GM19463 (cell line): ENCODE measurements at regions not wholly inside any gene's neighbourhood (a gene's known extent, or its start where the extent isn't known, plus 50 kb on each side); places are given as distances from the start of the nearest gene placed in this dataset.
"Not testable (repeated sequence)": the region's sequence is repeated elsewhere in the genome, so short reads cannot be mapped to it uniquely, and the experiment has no call there.

Source experiments
- ATAC-seq: cut with Tn5 transposase; IDR thresholded peaks from one replicate; pipeline ENCODE4 v1.9.1; 2021; ENCODE audit warnings: mild to moderate bottlenecking, moderate library complexity; ENCODE audit not compliant: unreplicated experiment

DNA sequence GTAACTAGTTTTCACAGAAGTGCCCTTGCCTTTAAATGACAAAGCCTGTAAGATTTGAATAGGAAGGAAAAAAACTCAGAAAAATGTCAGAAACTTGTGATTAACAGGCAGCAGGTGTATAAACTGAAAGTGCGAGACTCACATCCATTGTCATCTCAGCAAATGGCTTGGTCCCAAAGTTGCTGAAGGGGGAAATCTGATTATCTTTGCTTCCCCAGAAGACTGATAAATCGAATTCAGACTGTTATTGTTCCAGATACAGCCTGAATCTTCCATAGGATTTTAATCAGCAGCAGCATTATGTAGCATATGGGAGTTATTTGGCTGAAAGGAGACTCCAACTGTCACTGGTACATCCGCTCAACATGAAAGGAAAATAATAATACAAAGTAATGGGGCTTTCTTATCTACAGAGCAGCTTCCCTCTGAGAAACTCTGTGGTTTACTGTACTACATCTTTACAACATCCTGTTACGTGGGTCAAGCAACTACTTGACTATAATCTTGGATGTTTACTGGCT, 550.4 kb upstream of the CCDC54 start:
- no peak for ATAC-seq

DNA sequence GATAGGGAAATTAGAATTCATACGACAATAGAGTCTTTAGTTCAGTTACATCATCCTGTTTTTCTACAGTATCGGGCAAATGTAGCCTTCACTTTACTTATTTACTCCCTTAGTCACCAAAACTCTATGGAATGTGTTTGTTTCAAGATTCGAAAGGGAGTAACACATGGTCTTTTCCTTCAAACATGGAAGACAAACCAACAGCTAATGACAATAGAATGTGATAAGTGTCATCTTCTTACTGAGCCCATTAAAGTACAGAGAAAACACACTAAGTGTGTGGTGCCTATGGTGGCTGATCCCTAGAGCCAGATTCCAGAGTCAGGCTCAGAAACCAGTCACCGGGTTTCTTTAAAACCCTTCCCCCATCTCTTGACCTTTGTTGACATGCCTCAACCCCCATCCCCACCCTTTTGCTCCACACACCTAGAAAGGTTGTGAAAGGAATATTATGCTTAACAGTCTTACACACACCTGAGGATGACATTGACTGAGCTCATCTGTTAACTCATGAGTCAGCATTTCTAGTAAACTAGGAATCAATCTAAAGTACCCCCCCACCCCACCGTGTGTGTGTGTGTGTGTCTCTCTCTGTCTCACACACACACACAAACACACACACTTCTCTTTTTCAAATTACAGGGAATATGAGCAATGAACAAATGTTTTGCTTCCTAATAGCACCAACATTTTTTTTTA, 549.6 kb upstream of the CCDC54 start:
- ATAC-seq, result no peak

DNA sequence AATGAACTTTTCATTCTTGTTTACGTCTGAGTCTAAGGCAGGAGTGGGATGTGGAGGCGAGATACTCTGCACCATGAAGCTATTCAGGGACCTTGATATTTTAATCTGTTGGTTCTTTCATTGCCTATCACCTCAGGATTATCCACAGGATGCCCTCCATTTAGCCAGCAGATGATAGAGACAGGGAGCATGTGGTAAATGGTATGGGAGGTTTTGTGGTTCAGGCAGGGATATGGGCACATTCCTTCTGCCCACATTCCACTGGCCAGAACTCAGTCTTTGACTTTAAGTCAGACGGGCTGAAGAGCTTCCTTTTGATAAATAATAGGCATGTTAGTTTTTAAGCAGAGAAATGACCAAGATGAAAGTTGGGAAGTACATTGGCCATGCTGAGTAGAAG, 548.0 kb upstream of the CCDC54 start:
- no peak for ATAC-seq

DNA sequence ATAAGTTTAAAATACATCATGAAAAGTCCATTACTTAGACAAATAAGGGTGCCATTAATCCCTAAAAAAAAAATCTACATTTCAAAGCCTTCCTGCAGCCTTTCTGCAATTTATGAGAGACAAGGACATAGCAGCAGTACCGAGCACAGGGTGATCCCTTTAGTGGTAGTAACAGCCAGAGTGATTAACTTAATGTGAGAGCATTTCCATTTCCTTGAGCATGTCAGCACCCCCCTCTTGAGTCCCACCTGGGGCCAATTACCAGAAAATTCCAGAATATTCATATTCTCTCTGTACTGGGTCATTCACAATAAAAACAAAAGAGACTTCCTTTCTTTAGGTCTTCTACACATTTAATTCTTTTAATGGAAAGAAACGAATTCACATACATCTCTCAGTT, 546.9 kb upstream of the CCDC54 start:
- no peak for ATAC-seq

DNA sequence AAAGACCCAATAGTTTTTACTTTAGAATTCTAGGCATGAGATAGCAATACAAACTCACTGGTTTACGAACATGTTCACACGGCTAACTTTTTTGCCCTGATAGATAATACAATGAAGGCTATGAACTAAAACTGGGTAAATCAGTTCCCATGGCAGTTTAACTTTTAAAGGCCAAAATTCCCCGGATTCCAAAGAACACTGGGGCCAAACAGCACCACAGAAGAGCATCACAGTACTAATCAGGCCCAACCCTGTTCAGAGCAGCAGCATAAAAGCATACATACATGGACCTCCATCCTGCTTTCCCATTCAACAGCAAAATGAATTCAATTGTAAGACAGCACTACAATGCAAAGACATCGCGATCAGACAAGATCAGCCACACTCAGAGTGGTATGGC, 540.3 kb upstream of the CCDC54 start:
- no peak for ATAC-seq

DNA sequence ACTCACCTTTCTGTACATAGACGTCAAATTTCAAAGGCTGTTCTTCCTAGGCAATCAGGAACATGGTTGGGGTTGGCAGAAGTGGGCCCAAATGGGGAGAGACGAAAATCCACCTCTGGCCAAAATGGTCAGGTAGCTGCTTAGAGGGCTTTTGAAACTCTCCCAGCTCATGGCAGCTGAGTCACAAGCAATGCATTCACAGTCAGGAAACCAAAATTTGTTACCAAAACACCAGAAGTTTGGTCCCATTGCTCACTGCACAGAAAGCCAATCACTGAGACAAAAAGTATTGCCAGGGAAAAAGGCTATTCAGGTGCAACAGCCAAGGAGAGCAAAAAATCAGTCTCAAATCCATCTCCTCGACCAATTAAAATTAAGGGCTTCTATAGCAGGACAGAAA, 539.6 kb upstream of the CCDC54 start:
- ATAC-seq, result no peak

DNA sequence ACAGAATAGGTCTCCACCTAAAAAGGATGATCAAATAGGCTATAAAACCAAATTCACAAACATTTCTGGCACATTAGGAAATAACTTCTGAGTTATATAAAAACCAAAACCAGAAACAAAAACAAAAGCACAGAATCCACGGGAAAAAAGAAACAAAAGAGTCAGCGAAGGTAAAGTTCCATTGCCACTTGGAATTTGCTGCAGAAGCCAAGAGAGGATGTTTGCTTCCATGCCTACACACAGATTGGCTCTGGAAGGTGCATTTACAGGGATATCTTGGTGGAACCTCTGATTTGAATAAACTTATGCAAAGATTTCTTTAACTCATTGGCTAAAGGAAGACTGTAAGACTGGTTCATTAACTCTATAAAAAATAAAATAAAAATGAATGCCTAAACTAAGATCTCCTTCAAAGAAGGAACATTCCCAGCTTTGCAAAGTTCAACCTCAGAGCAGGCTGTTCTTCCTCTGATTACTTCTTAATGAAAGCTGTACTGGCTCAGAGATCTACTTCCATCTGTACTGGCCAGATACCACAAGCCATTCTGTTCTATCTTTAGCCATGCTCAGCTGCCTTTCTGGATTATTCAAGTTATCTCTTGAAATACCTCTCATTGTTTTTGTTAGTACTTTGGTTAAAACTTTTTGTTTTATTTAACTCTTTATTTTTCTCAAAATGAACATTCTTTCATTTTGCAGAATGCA, 537.5 kb upstream of the CCDC54 start:
- ATAC-seq, result no peak

DNA sequence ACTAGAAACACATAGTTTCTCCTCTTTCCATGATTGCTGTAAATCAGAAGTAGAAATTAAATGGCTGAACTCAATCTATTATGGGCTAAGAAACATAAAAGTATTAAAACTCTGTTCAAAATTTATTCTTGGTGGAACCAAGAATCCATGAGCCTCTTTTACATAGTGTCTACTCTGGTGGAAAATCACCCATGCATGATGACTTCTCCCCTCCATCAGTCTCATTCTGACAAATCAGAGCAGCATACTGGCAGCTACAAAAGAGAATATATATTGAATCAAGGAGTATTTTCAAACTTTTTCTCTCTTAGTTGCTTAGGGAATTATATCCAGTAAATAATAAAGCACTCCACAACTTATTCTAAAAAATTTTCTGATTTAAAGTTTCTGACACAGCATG, 536.9 kb upstream of the CCDC54 start:
- no peak for ATAC-seq

DNA sequence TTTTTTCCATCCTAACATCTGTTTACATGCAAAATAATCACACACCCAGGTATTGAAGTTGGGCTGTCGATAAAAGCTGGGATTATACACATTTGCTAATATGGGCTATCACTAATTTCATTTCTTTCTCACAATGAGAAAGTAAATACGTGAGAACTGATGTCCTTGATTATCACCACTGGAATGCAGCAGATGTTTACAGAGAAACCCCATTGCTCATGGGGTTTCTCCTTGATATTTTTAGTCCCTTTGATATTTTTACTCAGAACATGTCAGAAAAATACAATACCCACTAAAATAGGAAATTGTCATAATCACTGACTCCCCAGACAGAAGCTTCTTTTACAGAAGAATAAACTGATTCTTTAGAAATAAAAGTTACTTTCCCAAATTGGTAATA, 535.1 kb upstream of the CCDC54 start:
- ATAC-seq, result no peak

DNA sequence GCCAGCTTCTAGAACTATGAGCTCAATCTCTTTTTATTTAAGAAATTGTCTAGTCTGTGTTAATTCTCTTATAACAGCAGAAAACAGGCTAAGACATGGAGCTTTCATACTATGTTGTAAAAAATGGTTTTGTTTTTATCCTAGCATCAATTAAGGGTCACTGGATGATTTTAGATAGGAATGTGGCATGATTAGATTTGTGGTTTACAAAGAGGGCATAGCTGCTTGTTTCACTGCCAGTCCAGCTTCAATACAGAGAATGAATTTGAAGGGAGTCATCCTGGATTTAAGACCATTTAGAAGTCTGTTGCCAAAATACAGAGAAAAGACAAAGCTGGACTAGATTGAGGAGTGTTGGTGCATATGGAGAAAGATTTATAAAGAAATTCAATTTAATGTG, 532.6 kb upstream of the CCDC54 start:
- ATAC-seq, result no peak

DNA sequence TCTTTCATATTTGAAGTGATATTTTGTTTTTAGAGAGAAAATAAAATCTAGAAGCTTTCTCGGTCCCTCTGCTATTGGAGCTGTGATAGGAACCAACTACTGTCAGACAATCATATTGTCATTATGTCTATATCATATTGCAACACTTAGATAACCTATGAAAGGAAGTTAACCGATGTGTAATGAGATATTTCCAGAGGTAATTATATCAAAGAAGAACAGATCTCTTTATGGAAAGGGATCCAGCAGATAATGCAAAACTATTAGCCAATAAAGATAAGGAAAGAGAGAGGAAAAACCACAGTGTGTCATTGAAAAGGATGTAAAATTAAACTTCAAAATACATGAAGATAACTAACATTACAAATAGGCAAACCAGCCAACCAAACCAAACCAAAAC, 529.1 kb upstream of the CCDC54 start:
- ATAC-seq, result no peak

DNA sequence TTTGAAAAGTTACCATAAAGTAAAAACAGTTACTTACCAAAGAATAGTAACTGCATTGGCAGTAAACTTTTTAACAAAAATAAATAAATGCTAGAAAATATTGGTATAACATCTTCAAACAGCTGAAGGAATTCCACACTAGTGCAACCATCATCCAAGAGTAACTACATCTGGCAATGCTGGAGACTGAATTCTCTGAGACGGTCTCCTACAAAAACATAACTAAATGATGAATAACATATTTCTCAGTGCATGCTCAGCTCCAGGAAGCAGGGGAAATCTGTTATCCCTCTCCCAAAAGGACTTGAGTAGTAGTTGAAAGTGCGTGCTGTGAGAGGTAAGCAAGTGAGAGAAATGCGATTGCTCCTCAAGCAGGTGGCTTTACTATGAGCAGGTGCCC, 526.8 kb upstream of the CCDC54 start:
- no peak for ATAC-seq

DNA sequence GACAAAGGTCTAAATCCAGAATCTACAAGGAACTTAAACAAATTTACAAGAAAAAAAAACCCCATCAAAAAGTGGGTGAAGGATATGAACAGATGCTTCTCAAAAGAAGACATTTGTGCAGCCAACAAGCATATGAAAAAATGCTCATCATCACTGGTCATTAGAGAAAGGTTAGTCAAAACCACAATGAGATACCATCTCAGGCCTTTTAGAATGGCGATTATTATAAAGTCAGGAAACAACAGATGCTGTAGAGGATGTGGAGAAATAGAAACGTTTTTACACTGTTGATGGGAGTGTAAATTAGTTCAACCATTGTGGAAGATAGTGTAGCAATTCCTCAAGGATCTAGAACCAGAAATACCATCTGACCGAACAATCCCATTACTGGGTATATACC, 518.9 kb upstream of the CCDC54 start:
- not testable (repeated sequence) for ATAC-seq

DNA sequence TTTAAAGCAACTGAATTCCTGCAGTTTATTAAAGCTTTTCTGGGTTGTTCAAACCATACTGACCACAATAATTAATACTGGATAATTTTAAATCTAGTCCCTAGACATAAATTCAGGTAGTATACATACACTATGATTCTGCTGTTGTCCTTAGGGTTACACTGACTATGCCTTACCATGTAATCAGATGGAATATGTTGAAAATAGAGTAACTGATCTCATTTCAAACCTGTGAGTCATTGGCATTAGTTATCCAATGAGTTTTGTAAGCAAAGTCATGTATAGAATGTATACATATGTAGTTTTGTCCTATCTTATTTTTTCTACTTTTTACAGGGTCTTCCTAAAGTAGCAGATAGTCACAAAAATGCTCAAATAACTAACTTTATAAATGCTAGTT, 517.1 kb upstream of the CCDC54 start:
- no peak for ATAC-seq

DNA sequence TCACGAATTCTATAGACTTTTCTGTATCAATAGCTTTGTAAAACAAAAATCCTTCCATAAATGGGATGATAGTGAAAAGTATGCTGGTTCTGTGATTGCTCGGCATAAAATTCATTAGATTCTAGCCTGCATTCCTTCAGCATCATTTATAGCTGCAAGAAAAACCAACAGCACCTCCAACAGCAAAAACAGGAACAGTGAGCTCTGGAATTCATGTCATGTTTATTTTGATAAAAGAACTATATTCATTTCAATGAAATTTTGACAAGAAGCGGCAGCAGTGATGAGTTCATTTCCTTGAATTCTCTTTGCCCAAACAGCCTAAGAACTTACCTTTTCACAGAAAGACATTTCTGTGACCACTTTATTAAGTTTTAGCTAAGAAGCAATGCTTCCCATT, 515.2 kb upstream of the CCDC54 start:
- ATAC-seq, result no peak

DNA sequence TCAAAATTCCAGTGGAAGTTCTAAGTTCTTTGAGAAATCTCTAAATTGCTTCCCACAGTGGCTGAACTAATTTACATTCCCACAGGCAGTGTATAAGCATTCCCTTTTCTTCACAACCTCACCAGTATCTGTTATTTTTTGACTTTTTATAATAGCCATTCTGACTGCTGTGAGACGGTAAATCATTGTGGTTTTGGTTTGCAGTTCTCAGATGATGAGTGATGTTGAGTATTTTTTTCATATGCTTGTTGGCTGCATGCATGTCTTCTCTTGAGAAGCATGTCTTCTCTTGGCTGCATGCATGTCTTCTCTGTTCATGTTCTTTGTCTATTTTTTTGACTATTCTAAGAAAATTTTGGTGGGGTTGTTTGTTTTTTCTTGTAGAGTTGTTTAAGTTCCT, 499.6 kb upstream of the CCDC54 start:
- no peak for ATAC-seq

DNA sequence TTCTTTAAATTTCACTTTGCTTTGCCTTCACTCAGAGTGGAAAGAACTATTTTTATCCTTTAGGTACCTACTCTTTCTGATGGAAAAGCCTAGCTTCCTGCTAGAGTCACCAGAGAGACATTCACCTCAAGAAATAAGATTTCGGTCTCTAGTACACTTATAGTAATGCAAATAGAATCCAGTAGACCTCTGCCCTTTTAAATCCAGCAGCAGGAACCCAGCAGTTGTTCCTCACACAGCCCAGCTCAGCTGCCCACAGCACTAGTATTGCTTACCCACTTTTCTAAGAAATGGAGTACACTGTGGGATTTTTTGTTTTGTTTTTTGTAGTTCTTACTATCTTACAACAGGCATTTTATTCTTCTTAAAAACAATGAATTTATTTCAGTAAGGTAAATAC, 497.0 kb upstream of the CCDC54 start:
- no peak for ATAC-seq

DNA sequence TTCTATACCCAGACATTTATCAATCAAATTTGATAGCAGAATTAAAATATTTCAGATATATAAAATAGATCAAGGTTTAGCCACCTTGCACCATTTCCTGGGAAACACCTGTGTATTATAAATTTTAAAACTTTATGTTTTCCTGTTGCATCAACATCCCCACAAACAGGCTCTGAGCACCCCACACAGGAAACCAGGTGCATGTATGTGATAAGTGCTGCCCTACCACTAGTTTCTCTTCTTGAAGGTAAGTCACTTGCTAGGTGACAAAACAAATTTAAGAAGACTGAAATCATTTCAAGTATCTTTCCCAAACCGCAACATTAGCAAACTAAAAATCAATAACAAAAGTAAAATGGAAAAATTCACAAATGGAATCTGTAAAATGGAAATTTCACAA, 496.1 kb upstream of the CCDC54 start:
- ATAC-seq, result no peak

DNA sequence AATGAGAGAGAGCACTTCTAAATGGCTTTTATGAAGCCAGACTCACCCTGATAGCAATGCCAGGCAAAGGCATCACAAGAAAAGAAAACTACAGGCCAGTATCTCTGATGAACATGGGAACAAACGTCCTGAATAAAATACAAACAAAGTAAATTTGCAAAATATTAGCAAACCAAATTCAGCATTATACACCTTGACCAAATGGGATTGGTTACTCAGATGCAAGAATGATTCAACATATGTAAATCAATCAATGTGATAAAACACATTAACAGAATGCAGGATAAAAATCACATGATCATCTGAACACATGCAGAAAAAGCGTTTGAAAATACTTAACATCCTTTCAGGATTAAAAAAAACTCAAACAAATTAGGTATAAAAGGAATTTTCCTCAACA, 494.9 kb upstream of the CCDC54 start:
- no peak for ATAC-seq

DNA sequence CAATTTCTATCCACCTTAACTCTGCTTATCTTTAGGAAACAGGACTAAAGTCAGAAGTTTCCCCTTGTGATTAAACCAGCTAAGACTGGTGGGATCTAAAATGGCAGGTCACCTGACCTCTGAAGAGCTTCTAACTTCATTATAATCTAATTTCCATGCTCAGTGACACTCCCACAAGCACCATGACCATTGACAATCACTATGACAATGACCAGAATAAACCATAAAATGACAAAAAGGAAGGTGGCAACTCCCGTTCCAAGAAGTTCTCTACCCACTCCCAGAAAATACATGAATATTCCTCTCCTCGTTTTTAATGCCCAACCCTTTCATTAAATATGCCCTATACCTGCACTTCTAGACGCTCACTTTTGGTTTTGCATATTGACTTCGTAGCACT, 471.2 kb upstream of the CCDC54 start:
- ATAC-seq, result no peak

DNA sequence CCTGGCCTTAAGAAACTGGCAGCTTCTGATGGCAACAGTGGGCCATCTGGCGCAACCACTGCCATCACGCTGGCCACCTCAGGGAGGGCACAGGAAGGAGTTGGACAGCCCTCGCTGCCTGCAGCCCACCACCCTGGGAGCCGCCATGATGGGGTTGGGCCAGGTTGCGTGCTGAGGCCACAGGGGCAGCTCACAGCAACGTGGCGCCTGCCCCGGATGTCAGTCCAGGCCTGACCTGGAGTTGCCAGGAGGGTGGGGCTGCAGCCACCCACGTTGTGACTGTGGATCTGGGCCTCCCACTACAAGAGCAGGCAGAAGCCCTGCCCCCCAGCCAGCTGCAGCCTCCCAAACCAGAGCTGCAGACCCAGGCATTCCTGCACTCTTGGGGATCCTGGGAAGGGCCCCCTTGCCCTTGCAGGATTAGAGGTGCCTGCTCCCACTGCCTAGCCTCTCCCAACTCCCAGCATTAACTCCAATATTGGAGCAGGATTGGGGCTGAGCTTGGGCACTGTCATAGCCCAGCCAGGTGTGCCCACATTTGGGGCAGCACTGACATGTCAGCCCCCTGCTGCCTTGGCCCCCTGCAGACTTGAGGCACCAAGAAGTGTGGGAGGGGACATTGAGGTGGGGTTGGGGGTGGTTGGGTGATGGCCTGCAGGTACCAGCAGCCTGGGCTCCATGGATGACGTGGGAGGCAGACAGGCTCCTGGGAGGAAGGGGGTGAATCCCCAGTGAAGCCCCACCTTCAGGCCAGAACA, 468.9 kb upstream of the CCDC54 start:
- ATAC-seq, result no peak

DNA sequence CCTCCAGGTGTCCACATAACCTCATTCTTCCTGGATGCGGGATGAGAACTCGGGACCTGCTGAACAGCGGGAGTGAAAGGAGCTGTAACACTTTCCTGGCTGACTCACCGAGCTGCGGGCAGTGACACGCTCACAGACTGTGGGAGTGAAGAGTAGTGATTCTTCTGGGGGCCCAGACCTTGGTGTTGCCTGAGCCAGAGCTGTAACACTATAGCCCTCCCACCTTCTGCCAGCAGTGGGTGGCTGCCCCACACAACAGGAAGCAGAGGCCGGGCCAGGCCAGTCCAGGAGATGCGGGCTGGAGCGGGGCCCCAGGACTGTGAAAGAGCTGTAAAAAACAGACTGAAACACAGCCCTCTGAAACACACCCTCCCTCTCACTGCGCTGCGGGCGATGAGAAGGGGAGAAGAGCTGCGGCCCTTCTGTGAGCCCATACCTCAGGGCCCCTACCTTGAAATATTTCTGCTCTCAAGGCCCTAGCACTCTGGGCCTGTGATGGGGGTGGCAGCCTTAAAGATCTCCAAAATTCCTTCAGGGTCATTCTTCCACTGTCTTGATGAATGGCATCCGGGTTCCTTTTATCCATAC, 464.0 kb upstream of the CCDC54 start:
- ATAC-seq, result no peak
